HL-60 (cell line): ENCODE measurements at regions not wholly inside any gene's neighbourhood (a gene's known extent, or its start where the extent isn't known, plus 50 kb on each side); places are given as distances from the start of the nearest gene placed in this dataset.

Source experiments
- CTCF ChIP-seq: IDR thresholded peaks from one replicate; pipeline ENCODE4 v1.5.1; 2011; ENCODE audit warnings: low read length, control low read depth, inconsistent platforms; ENCODE audit not compliant: insufficient read depth
- POLR2AphosphoS5 ChIP-seq: IDR thresholded peaks from 2 replicates; pipeline ENCODE4 v1.6.1; 2012; ENCODE audit warnings: low read depth

- TF ChIP-seq CTCF (no peak), POLR2AphosphoS5 (no peak)
Measured at GRCh38 chr6:145534989-145535388, 200.3 kb downstream of the EPM2A start.
